Thyroid gland (tissue), 4 donors: ENCODE measurements at regions not wholly inside any gene's neighbourhood (a gene's known extent, or its start where the extent isn't known, plus 50 kb on each side); places are given as distances from the start of the nearest gene placed in this dataset.
"Not testable (repeated sequence)": the region's sequence is repeated elsewhere in the genome, so short reads cannot be mapped to it uniquely, and the experiment has no call there.

Experiments
- DNase-seq, 2 donors: peaks; one replicate each; pipeline ENCODE4 v3.0.0-alpha.2; 2019
- H3K27ac ChIP-seq, 3 donors: fragments of 200-600 bp; sonication (generic); 1 replicate in 2 of 3; 2 replicates in 1 of 3; pipeline ENCODE4 v1.5.1; 2016 to 2019; ENCODE audit warnings: mild to moderate bottlenecking in 1 of 3, moderate library complexity in 1 of 3
- H3K27me3 ChIP-seq: fragments of 200-600 bp; sonication (generic); one replicate; pipeline ENCODE4 v1.5.1; 2019
- H3K36me3 ChIP-seq, 2 donors: fragments of 200-600 bp; sonication (generic); one replicate each; pipeline ENCODE4 v1.5.1; 2016 to 2019
- H3K4me1 ChIP-seq, 2 donors: fragments of 200-600 bp; sonication (generic); one replicate each; pipeline ENCODE4 v1.5.1; 2017 to 2019
- H3K4me3 ChIP-seq, 3 donors: fragments of 200-600 bp; sonication (generic); replicated peaks in 1 of 3; 1 replicate in 2 of 3; 2 replicates in 1 of 3; pipeline ENCODE4 v1.5.1; 2016; ENCODE audit warnings: mild to moderate bottlenecking in 1 of 3
- H3K9me3 ChIP-seq: fragments of 200-600 bp; sonication (generic); one replicate; pipeline ENCODE4 v1.5.1; 2017
- POLR2A ChIP-seq, 2 donors: fragments of 450-650 bp; IDR thresholded peaks; one replicate each; pipeline ENCODE4 v1.6.1; 2017; ENCODE audit warnings: antibody characterized with exemption in 2 of 2, mild to moderate bottlenecking in 2 of 2, moderate library complexity in 1 of 2
- WGBS, 2 donors: methylation state at CpG; one replicate each; pipeline ENCODE4 v1.1.5; 2017; 5-methylcytosine and 5-hydroxymethylcytosine counted together
- intact Hi-C: fragments of 100-400 bp; cut with DNase I; formaldehyde crosslinking; loops from one replicate; pipeline ENCODE4 v1.15.1; 2023
- TF ChIP-seq, protein P1 (sequence below), 6 experiments: fragments of 200-600 bp in 3 of 6; fragments of 450-650 bp in 3 of 6; sonication (generic) in 3 of 6; IDR thresholded peaks; one replicate each; pipeline ENCODE4 v1.5.1; 2016 to 2019; ENCODE audit warnings: antibody characterized with exemption in 6 of 6, mild to moderate bottlenecking in 2 of 6, inconsistent platforms in 1 of 6, moderate library complexity in 1 of 6

DNA sequence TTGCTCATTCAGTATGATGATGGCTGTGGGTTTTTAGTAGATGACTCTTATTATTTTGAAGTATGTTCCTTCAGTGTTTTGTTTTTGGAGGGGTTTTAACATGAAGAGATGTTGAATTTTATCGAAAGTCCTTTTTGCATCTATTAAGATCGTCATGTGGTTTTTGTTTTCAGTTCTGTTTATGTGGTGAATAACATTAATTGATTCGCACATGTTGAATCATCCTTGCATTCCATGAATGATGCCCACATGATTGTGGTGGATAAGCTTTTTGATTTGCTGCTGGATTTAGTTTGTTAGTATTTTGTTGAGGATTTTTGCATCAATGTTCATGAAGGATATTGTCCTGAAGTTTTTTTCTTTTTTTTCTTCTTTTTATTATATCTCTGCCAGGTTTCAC is 347.4 kb upstream of the EPHA5 start:
- Histone ChIP-seq H3K36me3 (no peaks in the 10 kb centered on the region), H3K4me1 (no peaks in the 10 kb centered on the region), H3K9me3 (no peaks in the 10 kb centered on the region), H3K27me3 (no peaks in the 10 kb centered on the region), H3K4me3 (no peak overlapping the region), H3K27ac (no peak overlapping the region)
- 91% methylated on average over 3 of the region's 3 CpGs for WGBS, 2 donors
- intact Hi-C loops: no loop called here
- no peak for DNase-seq
- TF ChIP-seq, protein P1, sequence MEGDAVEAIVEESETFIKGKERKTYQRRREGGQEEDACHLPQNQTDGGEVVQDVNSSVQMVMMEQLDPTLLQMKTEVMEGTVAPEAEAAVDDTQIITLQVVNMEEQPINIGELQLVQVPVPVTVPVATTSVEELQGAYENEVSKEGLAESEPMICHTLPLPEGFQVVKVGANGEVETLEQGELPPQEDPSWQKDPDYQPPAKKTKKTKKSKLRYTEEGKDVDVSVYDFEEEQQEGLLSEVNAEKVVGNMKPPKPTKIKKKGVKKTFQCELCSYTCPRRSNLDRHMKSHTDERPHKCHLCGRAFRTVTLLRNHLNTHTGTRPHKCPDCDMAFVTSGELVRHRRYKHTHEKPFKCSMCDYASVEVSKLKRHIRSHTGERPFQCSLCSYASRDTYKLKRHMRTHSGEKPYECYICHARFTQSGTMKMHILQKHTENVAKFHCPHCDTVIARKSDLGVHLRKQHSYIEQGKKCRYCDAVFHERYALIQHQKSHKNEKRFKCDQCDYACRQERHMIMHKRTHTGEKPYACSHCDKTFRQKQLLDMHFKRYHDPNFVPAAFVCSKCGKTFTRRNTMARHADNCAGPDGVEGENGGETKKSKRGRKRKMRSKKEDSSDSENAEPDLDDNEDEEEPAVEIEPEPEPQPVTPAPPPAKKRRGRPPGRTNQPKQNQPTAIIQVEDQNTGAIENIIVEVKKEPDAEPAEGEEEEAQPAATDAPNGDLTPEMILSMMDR (IDR thresholded peaks at IDR 0.05): no peak
- no peak for TF ChIP-seq POLR2A (IDR thresholded peaks at IDR 0.05)

- WGBS, 2 donors: 46 to 53% methylated on average over 1 of the region's 1 CpG
- no peak for DNase-seq
- no peaks in the 10 kb centered on the region for H3K27me3 ChIP-seq
- H3K36me3 ChIP-seq: no peaks in the 10 kb centered on the region
- TF ChIP-seq POLR2A (IDR thresholded peaks at IDR 0.05): no peak
- TF ChIP-seq, protein P1 (IDR thresholded peaks at IDR 0.05): no peak
- H3K4me3 ChIP-seq: no peak overlapping the region
- no peak overlapping the region for H3K27ac ChIP-seq
- intact Hi-C loops: no loop called here
- H3K9me3 ChIP-seq: no peaks in the 10 kb centered on the region
- no peaks in the 10 kb centered on the region for H3K4me1 ChIP-seq
Measured at GRCh38 chr4:66016240-66016639, 346.0 kb upstream of the EPHA5 start.

GRCh38 chr4:66014146-66014765 is 344.0 kb upstream of the EPHA5 start:
- Histone ChIP-seq H3K9me3 (no peaks in the 10 kb centered on the region), H3K27ac (no peak overlapping the region), H3K36me3 (no peaks in the 10 kb centered on the region), H3K27me3 (no peaks in the 10 kb centered on the region), H3K4me3 (no peak overlapping the region), H3K4me1 (no peaks in the 10 kb centered on the region)
- DNase-seq: no peak
- intact Hi-C loops: no loop called here
- WGBS, 2 donors: 44 to 50% methylated on average over 2 to 3 of the region's 3 CpGs
- no peak for TF ChIP-seq POLR2A (IDR thresholded peaks at IDR 0.05)
- TF ChIP-seq, protein P1 (IDR thresholded peaks at IDR 0.05): no peak

- DNase-seq: no peak
Measured at GRCh38 chr4:66000510-66001117, 330.3 kb upstream of the EPHA5 start.

DNA sequence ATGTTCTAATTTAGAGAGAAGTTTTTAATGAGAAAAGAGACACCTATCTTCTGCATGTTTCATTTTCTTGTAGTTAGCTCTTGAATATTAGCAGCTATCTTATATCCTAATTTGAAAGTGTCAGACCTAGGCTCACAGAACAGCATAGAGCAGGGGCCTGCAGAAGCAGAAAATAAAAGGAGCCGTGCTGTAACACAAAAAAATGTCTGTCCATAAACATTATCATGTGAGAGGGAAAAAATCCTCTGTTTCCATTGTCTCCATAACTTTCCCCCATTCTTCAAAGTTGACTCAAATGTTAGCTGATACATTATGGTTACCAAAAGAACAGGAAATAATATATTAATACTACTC is 329.2 kb upstream of the EPHA5 start:
- intact Hi-C loops: no loop called here
- no peaks in the 10 kb centered on the region for H3K4me1 ChIP-seq
- H3K27ac ChIP-seq: no peak overlapping the region
- DNase-seq: no peak
- H3K4me3 ChIP-seq: no peak overlapping the region
- H3K27me3 ChIP-seq: no peaks in the 10 kb centered on the region
- 90% methylated on average over 1 of the region's 1 CpG for WGBS, 2 donors
- H3K36me3 ChIP-seq: no peaks in the 10 kb centered on the region
- TF ChIP-seq, protein P1 (IDR thresholded peaks at IDR 0.05): no peak
- no peak for TF ChIP-seq POLR2A (IDR thresholded peaks at IDR 0.05)
- H3K9me3 ChIP-seq: no peaks in the 10 kb centered on the region

More at GRCh38 chr4:66000510-66001117, 330.3 kb upstream of the EPHA5 start:
- Histone ChIP-seq H3K36me3 (no peaks in the 10 kb centered on the region), H3K4me3 (no peak overlapping the region), H3K9me3 (no peaks in the 10 kb centered on the region), H3K4me1 (no peaks in the 10 kb centered on the region), H3K27me3 (no peaks in the 10 kb centered on the region), H3K27ac (no peak overlapping the region)
- TF ChIP-seq, protein P1 (IDR thresholded peaks at IDR 0.05): no peak
- intact Hi-C loops: no loop called here
- 29 to 79% methylated on average over 1 of the region's 1 CpG for WGBS, 2 donors

DNA sequence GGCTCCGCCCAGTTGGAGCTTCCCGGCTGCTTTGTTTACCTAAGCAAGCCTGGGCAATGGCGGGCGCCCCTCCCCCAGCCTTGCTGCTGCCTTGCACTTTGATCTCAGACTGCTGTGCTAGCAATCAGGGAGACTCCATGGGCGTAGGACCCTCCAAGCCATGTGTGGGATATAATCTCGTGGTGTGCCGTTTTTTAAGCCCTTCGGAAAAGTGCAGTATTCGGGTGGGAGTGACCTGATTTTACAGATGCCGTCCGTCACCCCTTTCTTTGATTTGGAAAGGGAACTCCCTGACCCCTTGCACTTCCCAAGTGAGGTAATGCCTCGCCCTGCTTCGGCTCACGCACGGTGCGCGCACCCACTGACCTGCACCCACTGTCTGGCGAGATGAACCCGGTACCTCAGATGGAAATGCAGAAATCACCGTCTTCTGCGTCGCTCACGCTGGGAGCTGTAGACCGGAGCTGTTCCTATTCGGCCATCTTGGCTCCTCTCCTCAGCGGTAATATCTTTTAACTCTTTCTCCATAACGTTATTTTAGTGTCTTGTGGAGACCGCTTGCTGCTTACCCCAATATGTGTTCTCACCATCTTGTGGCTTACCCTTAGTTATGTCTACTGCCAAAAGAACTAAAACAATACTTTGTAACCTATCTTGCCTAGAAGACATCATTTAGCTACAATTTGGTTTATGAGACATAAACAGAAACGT is 328.7 kb upstream of the EPHA5 start:
- intact Hi-C loops, H3K36me3 ChIP-seq, H3K4me1 ChIP-seq, H3K9me3 ChIP-seq, H3K27ac ChIP-seq, H3K4me3 ChIP-seq, H3K27me3 ChIP-seq, DNase-seq: not testable (repeated sequence)
- WGBS, 2 donors: 89 to 90% methylated on average over 27 to 28 of the region's 29 CpGs
